H1 (cell line): ENCODE measurements at regions not wholly inside any gene's neighbourhood (a gene's known extent, or its start where the extent isn't known, plus 50 kb on each side); places are given as distances from the start of the nearest gene placed in this dataset.

Source experiments
- CTCF ChIA-PET: fragments of 300-600 bp; sonication (Branson Sonifier 250); formaldehyde crosslinking; loops from one replicate; lab custom pipeline; 2021; ENCODE audit not compliant: partially characterized antibody; lab: Charles Lee
- POLR2A ChIA-PET: fragments of 300-600 bp; sonication (Branson Sonifier 250); formaldehyde crosslinking; loops from one replicate; lab custom pipeline; 2021; ENCODE audit warnings: inconsistent platforms; ENCODE audit not compliant: partially characterized antibody; lab: Charles Lee
- DNase-seq, 2 experiments: peaks; one replicate each; pipeline versions ENCODE4 v3.0.0 to v3.0.0-alpha.2; 2010 to 2022; ENCODE audit warnings: low spot score in 2 of 2, low read depth in 1 of 2, mixed read lengths in 1 of 2
- FAIRE-seq: peaks from 2 replicates; lab custom pipeline; 2011; peaks lifted over from hg19 to GRCh38; lab: Jason Lieb, UNC
- H2AFZ ChIP-seq: 2 replicates; pipeline ENCODE4 v1.8.1; 2012; ENCODE audit warnings: low read length, inconsistent platforms
- H2AK5ac ChIP-seq: 2 replicates; pipeline ENCODE4 v1.6.1; 2013; ENCODE audit warnings: low read depth, low read length
- H2BK120ac ChIP-seq: replicated peaks from 2 replicates; pipeline ENCODE3; 2013; ENCODE audit warnings: low read depth, low read length, inconsistent platforms
- H2BK12ac ChIP-seq: 2 replicates; pipeline ENCODE4 v1.6.1; 2013; ENCODE audit warnings: low read depth, low read length
- H2BK15ac ChIP-seq: 2 replicates; pipeline ENCODE4 v1.6.1; 2013; ENCODE audit warnings: low read length
- H2BK20ac ChIP-seq: 2 replicates; pipeline ENCODE4 v1.6.1; 2013; ENCODE audit warnings: low read length
- H2BK5ac ChIP-seq: 2 replicates; pipeline ENCODE4 v1.6.1; 2013; ENCODE audit warnings: low read depth, low read length
- H3K14ac ChIP-seq: 2 replicates; pipeline ENCODE4 v1.6.1; 2013; ENCODE audit warnings: inconsistent platforms; ENCODE audit not compliant: insufficient read length
- H3K18ac ChIP-seq: 2 replicates; pipeline ENCODE4 v1.6.1; 2013; ENCODE audit warnings: low read length; ENCODE audit errors: extremely low read depth
- H3K23ac ChIP-seq: 2 replicates; pipeline ENCODE4 v1.6.1; 2013; ENCODE audit warnings: inconsistent platforms; ENCODE audit not compliant: insufficient read length
- H3K23me2 ChIP-seq: 2 replicates; pipeline ENCODE4 v1.6.1; 2013; ENCODE audit warnings: low read depth, low read length
- H3K27ac ChIP-seq: 2 replicates; pipeline ENCODE4 v1.6.1; 2011; ENCODE audit warnings: low read depth, low read length, inconsistent platforms
- H3K27me3 ChIP-seq, 4 experiments: replicated peaks in 1 of 4; 1 replicate in 1 of 4; 2 replicates in 3 of 4; pipeline versions ENCODE4 v1.6.1 to v1.8.1; 2011 to 2013; ENCODE audit warnings: low read length in 3 of 4, mild to moderate bottlenecking in 3 of 4, inconsistent platforms in 2 of 4, mixed read lengths in 2 of 4, moderate library complexity in 1 of 4; ENCODE audit not compliant: control insufficient read depth in 3 of 4, insufficient read depth in 3 of 4; ENCODE audit errors: extremely low read depth in 1 of 4
- H3K36me3 ChIP-seq, 4 experiments: 2 replicates each; pipeline versions ENCODE4 v1.6.1 to v1.8.1; 2011 to 2013; ENCODE audit warnings: mild to moderate bottlenecking in 4 of 4, low read length in 3 of 4, moderate library complexity in 2 of 4, control low read depth in 1 of 4, inconsistent platforms in 1 of 4; ENCODE audit not compliant: insufficient read depth in 4 of 4, control insufficient read depth in 2 of 4
- H3K4ac ChIP-seq: replicated peaks from 2 replicates; pipeline ENCODE3; 2013; ENCODE audit warnings: low read length, low read depth, mixed read lengths, inconsistent platforms; ENCODE audit not compliant: insufficient read length
- H3K4me1 ChIP-seq, 4 experiments: replicated peaks in 1 of 4; 1 replicate in 1 of 4; 2 replicates in 3 of 4; pipeline versions ENCODE4 v1.6.1 to v1.8.1; 2011 to 2013; ENCODE audit warnings: low read length in 3 of 4, inconsistent platforms in 2 of 4, mixed read lengths in 1 of 4; ENCODE audit not compliant: insufficient read depth in 4 of 4, control insufficient read depth in 3 of 4
- H3K4me2 ChIP-seq, 2 experiments: 2 replicates each; pipeline versions ENCODE4 v1.6.1 to v1.8.1; 2011 to 2013; ENCODE audit warnings: low read depth in 2 of 2, low read length in 2 of 2, control low read depth in 1 of 2, inconsistent platforms in 1 of 2, mild to moderate bottlenecking in 1 of 2; ENCODE audit not compliant: insufficient read depth in 1 of 2
- H3K4me3 ChIP-seq, 4 experiments: fragments of 200-600, 300-600 bp in 1 of 4; sonication (generic), shearing (Covaris generic), sonication (Bioruptor Twin) in 1 of 4; 2 replicates each; pipeline versions ENCODE4 v1.5.1 to v1.8.1; 2011 to 2016; ENCODE audit warnings: low read length in 4 of 4, low read depth in 3 of 4, control low read depth in 2 of 4, inconsistent platforms in 2 of 4, mild to moderate bottlenecking in 2 of 4, mixed read lengths in 1 of 4, moderate library complexity in 1 of 4; ENCODE audit not compliant: insufficient read depth in 2 of 4; ENCODE audit errors: extremely low read depth in 1 of 4
- H3K56ac ChIP-seq: replicated peaks from 2 replicates; pipeline ENCODE3; 2013; ENCODE audit warnings: low read depth, mild to moderate bottlenecking, mixed read lengths, low read length, inconsistent platforms; ENCODE audit not compliant: insufficient read length
- H3K79me1 ChIP-seq: 2 replicates; pipeline ENCODE4 v1.6.1; 2013; ENCODE audit warnings: low read depth, low read length, control low read depth
- H3K79me2 ChIP-seq, 2 experiments: 2 replicates each; pipeline versions ENCODE4 v1.6.1 to v1.8.1; 2012 to 2013; ENCODE audit warnings: low read length in 2 of 2, mild to moderate bottlenecking in 2 of 2, inconsistent platforms in 1 of 2; ENCODE audit not compliant: insufficient read depth in 2 of 2, control insufficient read depth in 1 of 2
- H3K9ac ChIP-seq, 4 experiments: replicated peaks in 1 of 4; 1 replicate in 1 of 4; 2 replicates in 3 of 4; pipeline versions ENCODE4 v1.6.1 to v1.8.1; 2011 to 2013; ENCODE audit warnings: low read depth in 3 of 4, low read length in 3 of 4, control low read depth in 2 of 4, mild to moderate bottlenecking in 2 of 4, moderate library complexity in 2 of 4, inconsistent platforms in 1 of 4; ENCODE audit errors: extremely low read depth in 1 of 4
- H3K9me3 ChIP-seq, 2 experiments: 2 replicates each; pipeline versions ENCODE4 v1.6.1 to v1.8.1; 2012 to 2013; ENCODE audit warnings: mild to moderate bottlenecking in 2 of 2, moderate library complexity in 2 of 2, control low read depth in 1 of 2, inconsistent platforms in 1 of 2, low read depth in 1 of 2, low read length in 1 of 2, mixed read lengths in 1 of 2; ENCODE audit not compliant: insufficient read depth in 2 of 2
- H4K20me1 ChIP-seq, 2 experiments: replicated peaks in 1 of 2; 2 replicates each; pipeline versions ENCODE3 to v1.8.1; 2011 to 2013; ENCODE audit warnings: inconsistent platforms in 2 of 2, low read length in 2 of 2, mild to moderate bottlenecking in 1 of 2; ENCODE audit not compliant: insufficient read depth in 2 of 2, control insufficient read depth in 1 of 2
- H4K5ac ChIP-seq: 2 replicates; pipeline ENCODE4 v1.6.1; 2013; ENCODE audit warnings: low read length, low read depth, mixed read lengths, inconsistent platforms; ENCODE audit not compliant: insufficient read length
- H4K8ac ChIP-seq: 2 replicates; pipeline ENCODE4 v1.8.0; 2013; ENCODE audit warnings: mild to moderate bottlenecking, moderate library complexity, low read length, inconsistent platforms; ENCODE audit not compliant: insufficient read depth; ENCODE audit errors: extremely low read depth
- H4K91ac ChIP-seq: replicated peaks from 2 replicates; pipeline ENCODE3; 2013; ENCODE audit warnings: low read length, mixed read lengths, inconsistent platforms; ENCODE audit not compliant: insufficient read length
- BACH1 ChIP-seq: IDR thresholded peaks from 2 replicates; pipeline ENCODE4 v1.6.1; 2012; ENCODE audit warnings: low read length, improper control_type of control experiment
- CHD1 ChIP-seq: IDR thresholded peaks from 2 replicates; pipeline ENCODE4 v1.6.1; 2012; ENCODE audit warnings: low read depth, low read length, improper control_type of control experiment
- EZH2 ChIP-seq: fragments of 200-600 bp; sonication (generic); IDR thresholded peaks from 2 replicates; pipeline ENCODE4 v1.7.1; 2012; ENCODE audit warnings: low read depth, mild to moderate bottlenecking, moderate library complexity, low read length, inconsistent platforms; ENCODE audit not compliant: severe bottlenecking
- KDM1A ChIP-seq: fragments of 200-600, 300-600 bp; sonication (generic); IDR thresholded peaks from 2 replicates; pipeline ENCODE4 v1.7.1; 2016; ENCODE audit warnings: mild to moderate bottlenecking, low read length, borderline replicate concordance
- MAFK ChIP-seq: IDR thresholded peaks from 2 replicates; pipeline ENCODE4 v1.6.1; 2012; ENCODE audit warnings: low read depth, mild to moderate bottlenecking, improper control_type of control experiment, low read length
- SAP30 ChIP-seq: fragments of 300-600 bp; sonication (generic); IDR thresholded peaks from 2 replicates; pipeline ENCODE4 v1.7.1; 2012; ENCODE audit warnings: low read length, moderate library complexity, mild to moderate bottlenecking, inconsistent platforms; ENCODE audit not compliant: insufficient read depth, insufficient replicate concordance
- SIRT6 ChIP-seq: IDR thresholded peaks from one replicate; pipeline ENCODE4 v1.7.1; 2012; ENCODE audit warnings: low read length, inconsistent platforms
- TEAD4 ChIP-seq: IDR thresholded peaks from 2 replicates; pipeline ENCODE4 v1.6.1; 2012; ENCODE audit warnings: low read depth, low read length, inconsistent platforms, mixed read lengths
- ZNF274 ChIP-seq: IDR thresholded peaks from 2 replicates; pipeline ENCODE4 v1.7.0; 2012; ENCODE audit warnings: low read length, borderline replicate concordance; ENCODE audit errors: extremely low read depth
- WGBS, 2 experiments: shearing (Covaris generic) in 1 of 2; methylation state at CpG; one replicate each; pipeline versions ENCODE4 v1.1.6 to v1.1.7; 2013 to 2015; ENCODE audit warnings: low lambda C conversion rate in 2 of 2, mixed read lengths in 2 of 2, inconsistent platforms in 1 of 2, low coverage in 1 of 2, missing lambda C conversion rate in 1 of 2; ENCODE audit not compliant: insufficient replicate concordance in 2 of 2, insufficient coverage in 1 of 2, insufficient read length in 1 of 2; ENCODE audit errors: extremely low coverage in 1 of 2, missing lambda C conversion rate in 1 of 2; 5-methylcytosine and 5-hydroxymethylcytosine counted together
- TF ChIP-seq, protein P1 (sequence below): IDR thresholded peaks from 2 replicates; pipeline ENCODE4 v1.6.1; 2011; ENCODE audit warnings: low read length, improper control_type of control experiment
- TF ChIP-seq, protein P2 (sequence below): IDR thresholded peaks from 2 replicates; pipeline ENCODE4 v1.6.1; 2012; ENCODE audit warnings: low read length, inconsistent platforms

DNA sequence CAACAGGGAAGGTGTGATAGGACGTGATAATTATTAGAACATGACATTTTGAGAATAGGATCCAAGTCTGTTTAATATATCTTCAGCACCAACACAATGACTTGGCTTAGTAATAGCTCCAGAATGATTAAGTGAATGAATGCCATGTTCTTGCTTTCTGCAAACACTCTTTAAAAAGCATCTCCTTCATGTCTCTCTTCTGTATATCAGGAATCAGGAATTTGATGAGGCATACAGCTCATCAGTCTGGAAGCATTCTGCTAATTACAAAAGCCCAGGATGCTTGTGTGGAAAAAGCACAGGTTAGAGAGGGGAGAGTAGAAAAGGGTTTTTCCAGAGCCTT, 113.0 kb upstream of the ZNF648 start:
- no peak overlapping the region for H3K14ac ChIP-seq
- no peak overlapping the region for H2BK15ac ChIP-seq
- H3K4me1 ChIP-seq: no peaks in the 10 kb centered on the region
- no peak overlapping the region for H3K9ac ChIP-seq
- no peak overlapping the region for H3K56ac ChIP-seq
- POLR2A ChIA-PET: no interaction called here
- H4K8ac ChIP-seq: no peak overlapping the region
- H2BK20ac ChIP-seq: no peak overlapping the region
- H3K79me1 ChIP-seq: no peaks in the 10 kb centered on the region
- H3K18ac ChIP-seq: no peak overlapping the region
- no peak overlapping the region for H3K27ac ChIP-seq
- 100% methylated on average over 1 of the region's 1 CpG; no CpG with 5 or more reads in 1 of the 2 experiments for WGBS, 2 experiments
- no peak overlapping the region for H4K5ac ChIP-seq
- H4K20me1 ChIP-seq: no peaks in the 10 kb centered on the region
- no peak overlapping the region for H2AFZ ChIP-seq
- no peak overlapping the region for H3K4ac ChIP-seq
- H2BK5ac ChIP-seq: no peak overlapping the region
- H4K91ac ChIP-seq: no peak overlapping the region
- H2AK5ac ChIP-seq: no peak overlapping the region
- no peaks in the 10 kb centered on the region for H3K36me3 ChIP-seq
- H3K23ac ChIP-seq: no peak overlapping the region
- no peaks in the 10 kb centered on the region for H3K79me2 ChIP-seq
- H3K27me3 ChIP-seq: no peaks in the 10 kb centered on the region
- no peak overlapping the region for H2BK12ac ChIP-seq
- H3K4me2 ChIP-seq: no peak overlapping the region
- H3K4me3 ChIP-seq: no peak overlapping the region
- FAIRE-seq (no peak), DNase-seq (no peak)
- H3K9me3 ChIP-seq: no peaks in the 10 kb centered on the region
- CTCF ChIA-PET: interaction anchor here (0.9 kb wide), 1 partner anchor 25 kb away, joined by 3 read pairs; no protein-coding TSS in a partner anchor
- H3K23me2 ChIP-seq: no peaks in the 10 kb centered on the region
- H2BK120ac ChIP-seq: no peak overlapping the region
- TF ChIP-seq, protein P1, sequence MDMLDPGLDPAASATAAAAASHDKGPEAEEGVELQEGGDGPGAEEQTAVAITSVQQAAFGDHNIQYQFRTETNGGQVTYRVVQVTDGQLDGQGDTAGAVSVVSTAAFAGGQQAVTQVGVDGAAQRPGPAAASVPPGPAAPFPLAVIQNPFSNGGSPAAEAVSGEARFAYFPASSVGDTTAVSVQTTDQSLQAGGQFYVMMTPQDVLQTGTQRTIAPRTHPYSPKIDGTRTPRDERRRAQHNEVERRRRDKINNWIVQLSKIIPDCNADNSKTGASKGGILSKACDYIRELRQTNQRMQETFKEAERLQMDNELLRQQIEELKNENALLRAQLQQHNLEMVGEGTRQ: no peak
- no peak for TF ChIP-seq TEAD4
- no peak for TF ChIP-seq ZNF274
- no peak for TF ChIP-seq BACH1
- TF ChIP-seq SAP30: no peak
- no peak for TF ChIP-seq EZH2
- TF ChIP-seq, protein P2, sequence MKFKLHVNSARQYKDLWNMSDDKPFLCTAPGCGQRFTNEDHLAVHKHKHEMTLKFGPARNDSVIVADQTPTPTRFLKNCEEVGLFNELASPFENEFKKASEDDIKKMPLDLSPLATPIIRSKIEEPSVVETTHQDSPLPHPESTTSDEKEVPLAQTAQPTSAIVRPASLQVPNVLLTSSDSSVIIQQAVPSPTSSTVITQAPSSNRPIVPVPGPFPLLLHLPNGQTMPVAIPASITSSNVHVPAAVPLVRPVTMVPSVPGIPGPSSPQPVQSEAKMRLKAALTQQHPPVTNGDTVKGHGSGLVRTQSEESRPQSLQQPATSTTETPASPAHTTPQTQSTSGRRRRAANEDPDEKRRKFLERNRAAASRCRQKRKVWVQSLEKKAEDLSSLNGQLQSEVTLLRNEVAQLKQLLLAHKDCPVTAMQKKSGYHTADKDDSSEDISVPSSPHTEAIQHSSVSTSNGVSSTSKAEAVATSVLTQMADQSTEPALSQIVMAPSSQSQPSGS: no peak
- no peak for TF ChIP-seq KDM1A
- TF ChIP-seq MAFK: no peak
- TF ChIP-seq SIRT6: no peak
- TF ChIP-seq CHD1: no peak
